GM12892 (cell line): ENCODE measurements at regions not wholly inside any gene's neighbourhood (a gene's known extent, or its start where the extent isn't known, plus 50 kb on each side); places are given as distances from the start of the nearest gene placed in this dataset.

ENCODE experiments used
- POLR2A ChIP-seq: IDR thresholded peaks from 2 replicates; pipeline ENCODE4 v1.6.1; 2011; ENCODE audit warnings: low read depth, low read length, control low read depth
- POLR2AphosphoS5 ChIP-seq: IDR thresholded peaks from 2 replicates; pipeline ENCODE4 v1.6.1; 2011; ENCODE audit warnings: low read depth, low read length, control low read depth

DNA sequence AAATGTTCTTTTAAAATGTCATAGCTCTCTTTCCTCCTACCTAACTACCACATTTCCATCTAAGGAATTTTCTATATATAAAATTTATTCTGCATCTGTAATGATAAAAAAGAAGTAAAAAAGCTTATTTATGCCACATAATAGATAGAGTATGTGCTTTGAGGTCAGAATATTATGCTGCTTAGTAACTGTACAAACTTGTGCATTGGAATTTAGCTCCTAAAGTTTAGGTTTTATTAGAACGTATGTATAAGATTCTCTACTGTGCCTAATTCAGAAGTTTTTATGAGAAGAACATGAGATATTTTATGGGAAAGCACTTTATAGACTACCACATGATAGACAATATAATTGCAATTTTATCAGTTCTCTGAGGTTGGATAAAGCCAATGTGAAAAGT, 384.6 kb downstream of the SLC16A7 start:
- no peak for TF ChIP-seq POLR2AphosphoS5
- TF ChIP-seq POLR2A = no peak
